GM10248 (cell line): ENCODE measurements at regions not wholly inside any gene's neighbourhood (a gene's known extent, or its start where the extent isn't known, plus 50 kb on each side); places are given as distances from the start of the nearest gene placed in this dataset.
"Not testable (repeated sequence)": the region's sequence is repeated elsewhere in the genome, so short reads cannot be mapped to it uniquely, and the experiment has no call there.

Experiments
- CTCF ChIA-PET: fragments of 300-600 bp; sonication (Branson Sonifier 250); formaldehyde crosslinking; extraction: SDS; loops from one replicate; lab custom pipeline; 2021; ENCODE audit warnings: antibody characterized with exemption; lab: Yijun Ruan, JAX
- POLR2A ChIA-PET: fragments of 350-650 bp; sonication (Branson Sonifier 250); formaldehyde crosslinking; extraction: SDS; loops from one replicate; lab custom pipeline; 2020; ENCODE audit warnings: antibody characterized with exemption; lab: Yijun Ruan, JAX
- DNase-seq: peaks from one replicate; pipeline ENCODE4 v3.0.0; 2012; ENCODE audit errors: extremely low spot score
- CTCF ChIP-seq: IDR thresholded peaks from 2 replicates; pipeline ENCODE4 v1.5.1; 2012; ENCODE audit warnings: mild to moderate bottlenecking, low read depth; ENCODE audit errors: extremely low read depth, missing control alignments, control extremely low read depth

GRCh38 chr6:97508646-97509045, 225.6 kb upstream of the MMS22L start:
- CTCF ChIA-PET: no interaction called here

DNA sequence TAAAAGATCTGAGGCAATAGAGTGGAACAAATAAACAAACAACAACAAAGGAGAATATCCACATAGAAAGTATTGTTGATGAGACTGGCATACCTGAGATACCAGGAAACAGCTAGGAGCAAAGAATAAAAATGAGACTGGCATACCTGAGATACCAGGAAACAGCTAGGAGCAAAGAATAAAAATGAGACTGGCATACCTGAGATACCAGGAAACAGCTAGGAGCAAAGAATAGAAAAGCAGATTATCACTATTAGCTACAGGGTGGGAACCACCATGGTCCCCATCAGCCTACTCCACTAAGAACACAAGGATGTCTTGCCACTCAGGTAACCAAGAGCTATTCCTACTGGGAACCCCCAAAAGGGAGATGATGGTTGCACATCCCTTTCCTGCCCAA, 230.2 kb upstream of the MMS22L start:
- DNase-seq, POLR2A ChIA-PET: not testable (repeated sequence)
- CTCF ChIA-PET: interaction anchor here (1.1 to 3.6 kb wide), 9 partner anchors 8 to 1606 kb away, joined by 3 to 14 read pairs (median 5); no protein-coding TSS in a partner anchor

More at GRCh38 chr6:97508646-97509045, 225.6 kb upstream of the MMS22L start:
- no peak for TF ChIP-seq CTCF
- DNase-seq: no peak
- POLR2A ChIA-PET: no interaction called here

DNA sequence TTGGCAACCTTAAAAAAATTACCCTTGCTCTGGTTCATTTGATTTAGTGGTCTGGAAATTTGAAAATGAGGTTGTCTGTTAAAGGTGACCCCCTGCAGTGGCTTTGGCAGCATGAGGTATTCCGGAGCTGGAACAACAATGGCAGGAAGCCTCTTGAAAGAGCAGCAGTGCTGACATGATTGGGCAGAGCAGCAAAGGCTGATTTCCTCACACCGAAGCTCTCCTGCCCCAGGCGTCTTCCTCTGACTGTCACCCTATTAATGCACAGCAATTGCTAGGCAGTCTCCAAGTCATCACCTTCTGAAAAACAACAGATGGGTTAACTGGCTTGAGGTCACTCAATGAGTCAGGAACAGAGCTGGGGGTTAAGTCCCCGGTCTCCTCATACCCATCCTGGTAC, 241.8 kb upstream of the MMS22L start:
- ChIA-PET POLR2A (no interaction called here), CTCF (interaction anchor here (1.0 to 1.6 kb wide), 4 partner anchors 9 to 28 kb away, joined by 3 to 4 read pairs (median 4); no protein-coding TSS in a partner anchor)
- TF ChIP-seq CTCF: no peak
- DNase-seq: no peak

- POLR2A ChIA-PET: no interaction called here
- TF ChIP-seq CTCF: no peak
- no peak for DNase-seq
- CTCF ChIA-PET: interaction anchor here (1.1 kb wide), 1 partner anchor 38 kb away, joined by 3 read pairs; no protein-coding TSS in a partner anchor
These were observed 252.8 kb upstream of the MMS22L start for GRCh38 chr6:97535800-97536199.

DNA sequence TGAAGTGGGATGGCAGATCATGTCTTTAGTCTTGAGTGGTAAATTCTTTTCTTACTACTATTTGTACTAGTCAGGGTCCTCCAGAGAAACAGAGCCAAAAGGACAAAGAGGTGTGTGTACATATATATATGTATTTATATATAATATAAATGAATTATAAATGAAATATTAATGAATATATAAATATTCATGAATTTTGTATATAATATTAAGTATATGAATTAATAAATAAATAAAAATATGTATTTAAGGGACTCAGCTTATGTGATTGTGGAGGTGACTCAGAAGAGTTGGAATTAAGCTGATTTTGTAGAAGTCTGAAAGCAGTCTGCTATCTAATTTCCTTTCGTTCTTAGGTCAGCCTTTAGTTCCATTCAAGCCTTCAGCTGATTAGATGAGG, 265.3 kb upstream of the MMS22L start:
- ChIA-PET CTCF (no interaction called here), POLR2A (no interaction called here)
- DNase-seq: no peak
- TF ChIP-seq CTCF: no peak

DNA sequence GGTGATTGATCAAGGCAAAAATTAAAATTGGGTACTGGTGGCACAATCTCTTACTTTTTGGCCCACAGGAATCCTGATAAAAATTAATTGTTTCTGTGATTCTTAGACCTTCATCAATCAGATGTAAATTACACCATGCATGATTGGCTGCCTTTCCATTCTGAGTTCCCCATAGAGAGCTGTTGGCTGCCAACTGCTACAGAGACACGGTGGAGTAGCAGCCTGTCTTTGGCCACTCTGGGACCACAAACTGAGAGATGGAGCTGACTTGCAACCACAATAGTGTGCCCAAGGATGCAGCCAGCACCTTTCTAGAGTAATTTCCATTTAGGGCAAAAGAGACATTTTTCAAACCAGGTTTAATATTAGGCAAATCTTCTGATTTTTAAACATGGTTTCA, 274.3 kb upstream of the MMS22L start:
- DNase-seq: no peak
- ChIA-PET POLR2A (no interaction called here), CTCF (no interaction called here)
- no peak for TF ChIP-seq CTCF

DNA sequence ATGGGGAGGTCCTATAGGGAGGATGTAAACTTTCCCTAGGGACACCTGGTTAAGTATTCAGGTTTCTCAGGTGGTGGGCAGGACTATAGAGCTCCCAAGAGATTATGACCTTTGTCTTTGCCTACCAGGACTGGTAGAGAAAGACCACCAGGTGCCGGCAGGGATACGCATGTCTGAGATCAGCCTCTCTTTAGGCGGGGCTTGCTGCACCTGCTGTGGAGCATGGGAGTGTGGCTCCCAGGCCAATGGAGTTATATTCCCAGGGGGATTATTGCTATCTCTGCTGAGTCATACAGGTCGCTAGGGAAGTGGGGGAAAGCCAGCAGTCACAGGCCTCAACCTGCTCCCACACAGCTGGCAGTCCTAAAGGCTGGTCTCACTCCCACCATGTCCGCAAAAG, 280.5 kb upstream of the MMS22L start:
- CTCF ChIA-PET: interaction anchor here (1.4 to 2.1 kb wide), 2 partner anchors 9 to 11 kb away, joined by 4 to 7 read pairs; no protein-coding TSS in a partner anchor
- no peak for TF ChIP-seq CTCF
- no peak for DNase-seq
- POLR2A ChIA-PET: no interaction called here
